Parathyroid adenoma (tissue), 2 donors: ENCODE measurements at regions not wholly inside any gene's neighbourhood (a gene's known extent, or its start where the extent isn't known, plus 50 kb on each side); places are given as distances from the start of the nearest gene placed in this dataset.

Source experiments
- H2AFZ ChIP-seq: fragments of 300-600 bp; sonication (generic); one replicate; pipeline ENCODE4 v1.7.0; 2017; ENCODE audit warnings: antibody characterized with exemption, mild to moderate bottlenecking
- H3K27ac ChIP-seq: fragments of 300-600 bp; sonication (generic); one replicate; pipeline ENCODE4 v1.7.0; 2017
- H3K27me3 ChIP-seq: fragments of 300-600 bp; sonication (generic); one replicate; pipeline ENCODE4 v1.7.0; 2017; ENCODE audit warnings: low read length; ENCODE audit not compliant: control insufficient read depth, insufficient read depth
- H3K36me3 ChIP-seq: fragments of 300-600 bp; sonication (generic); one replicate; pipeline ENCODE4 v1.7.0; 2017; ENCODE audit warnings: low read length; ENCODE audit not compliant: control insufficient read depth, insufficient read depth
- H3K4me1 ChIP-seq: fragments of 300-600 bp; sonication (generic); one replicate; pipeline ENCODE4 v1.7.0; 2017; ENCODE audit warnings: control low read depth
- H3K4me2 ChIP-seq: fragments of 300-600 bp; sonication (generic); one replicate; pipeline ENCODE4 v1.7.0; 2017; ENCODE audit warnings: low read length
- H3K4me3 ChIP-seq: fragments of 300-600 bp; sonication (generic); one replicate; pipeline ENCODE4 v1.7.0; 2017; ENCODE audit warnings: low read depth, low read length
- H3K79me2 ChIP-seq: fragments of 300-600 bp; sonication (generic); one replicate; pipeline ENCODE4 v1.7.0; 2017; ENCODE audit warnings: control low read depth
- H3K9ac ChIP-seq: fragments of 300-600 bp; sonication (generic); one replicate; pipeline ENCODE4 v1.7.0; 2017; ENCODE audit warnings: mild to moderate bottlenecking
- H3K9me3 ChIP-seq: fragments of 300-600 bp; sonication (generic); one replicate; pipeline ENCODE4 v1.7.0; 2017; ENCODE audit warnings: low read length; ENCODE audit not compliant: control insufficient read depth
- CTCF ChIP-seq: fragments of 300-600 bp; sonication (generic); IDR thresholded peaks from one replicate; pipeline ENCODE4 v1.7.0; 2017; ENCODE audit warnings: antibody characterized with exemption, mild to moderate bottlenecking
- donor health status: primary hyperparathyroidism.

- no peak overlapping the region for H3K9ac ChIP-seq
- peak overlapping the region; percentile 14 for H2AFZ ChIP-seq
- no peak overlapping the region for H3K4me3 ChIP-seq
- H3K4me2 ChIP-seq, result peak overlapping the region; percentile 29
- no peaks in the 10 kb centered on the region for H3K79me2 ChIP-seq
- no peaks in the 10 kb centered on the region for H3K36me3 ChIP-seq
- TF ChIP-seq CTCF, result no peak
- peak overlapping the region; percentile 80 for H3K27ac ChIP-seq
- H3K9me3 ChIP-seq, result no peaks in the 10 kb centered on the region
- no peaks in the 10 kb centered on the region for H3K27me3 ChIP-seq
- peaks cover 50% of the 10 kb centered on the region for H3K4me1 ChIP-seq
Observed at GRCh38 chr5:67246546-67247268, 50.1 kb upstream of the CD180 start.
